A549 (cell line): ENCODE measurements at regions not wholly inside any gene's neighbourhood (a gene's known extent, or its start where the extent isn't known, plus 50 kb on each side); places are given as distances from the start of the nearest gene placed in this dataset.

Experiments
- CBX2 ChIP-seq: fragments of 200-600 bp; sonication (generic); IDR thresholded peaks from 2 replicates; pipeline ENCODE4 v1.6.1; 2016; ENCODE audit warnings: low read depth, mild to moderate bottlenecking, borderline replicate concordance
- EHMT2 ChIP-seq: fragments of 200-600 bp; sonication (generic); IDR thresholded peaks from 2 replicates; pipeline ENCODE4 v1.6.1; 2016; ENCODE audit warnings: antibody characterized with exemption, low read depth, mild to moderate bottlenecking, moderate library complexity
- EP300 ChIP-seq, 2 experiments: fragments of >200 bp; sonication (Bioruptor Twin); formaldehyde crosslinking; IDR thresholded peaks; 2 replicates in 1 of 2; 3 replicates in 1 of 2; pipeline ENCODE4 v1.6.1; 2016 to 2017
- HOXA7 ChIP-seq: fragments of 250-450 bp; sonication (Bioruptor Pico); IDR thresholded peaks from 2 replicates; pipeline ENCODE4 v1.5.0; 2020; ENCODE audit warnings: mild to moderate bottlenecking, moderate library complexity
- NFE2L2 ChIP-seq: fragments of 150-350 bp; conservative IDR thresholded peaks from 2 replicates; pipeline ENCODE4 v1.6.1; 2014; ENCODE audit warnings: low read length
- POLR2A ChIP-seq: IDR thresholded peaks from 2 replicates; pipeline ENCODE4 v1.6.1; 2012; ENCODE audit warnings: mild to moderate bottlenecking, low read length
- RCOR1 ChIP-seq: fragments of 150-350 bp; IDR thresholded peaks from 2 replicates; pipeline ENCODE4 v1.6.1; 2014; ENCODE audit warnings: antibody characterized with exemption, low read length, low read depth
- USF2 ChIP-seq: fragments of 450-650 bp; IDR thresholded peaks from 2 replicates; pipeline ENCODE4 v1.6.1; 2014; ENCODE audit warnings: antibody characterized with exemption
- ZC3H11A ChIP-seq: fragments of 450-650 bp; IDR thresholded peaks from 2 replicates; pipeline ENCODE4 v1.6.1; 2014; ENCODE audit warnings: antibody characterized with exemption, mild to moderate bottlenecking
- ZFP36 ChIP-seq: fragments of 450-650 bp; IDR thresholded peaks from 2 replicates; pipeline ENCODE4 v1.6.1; 2014; ENCODE audit warnings: borderline replicate concordance; ENCODE audit not compliant: partially characterized antibody
- TF ChIP-seq, protein P1 (sequence below): fragments of >200 bp; sonication (Bioruptor Twin); formaldehyde crosslinking; IDR thresholded peaks from 3 replicates; pipeline ENCODE4 v1.5.1; 2016
- TF ChIP-seq, protein P2 (sequence below): fragments of 250-450 bp; sonication (Bioruptor Pico); IDR thresholded peaks from 2 replicates; pipeline ENCODE4 v1.5.0; 2020; ENCODE audit warnings: low read depth, mild to moderate bottlenecking, moderate library complexity

DNA sequence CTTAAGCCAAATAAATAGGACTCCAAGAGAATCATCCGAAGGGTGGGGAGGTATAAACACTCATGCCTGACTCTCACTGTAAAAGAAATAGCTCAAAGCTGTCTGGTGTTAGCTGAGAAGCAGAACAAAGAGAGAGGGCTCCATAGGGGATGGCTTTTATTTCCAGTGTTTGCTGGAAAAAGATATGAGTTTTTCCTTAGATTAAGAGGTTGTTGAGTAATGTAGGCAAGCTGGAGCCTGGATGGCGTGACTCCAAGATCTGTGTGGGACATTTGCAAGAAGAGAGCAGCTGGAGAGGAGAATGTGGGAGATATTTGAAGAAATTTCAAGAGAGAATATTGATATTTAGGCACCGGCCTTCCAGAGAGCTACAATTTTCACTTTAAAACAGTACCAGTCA is 793.7 kb upstream of the RGMB start:
- TF ChIP-seq, protein P1, sequence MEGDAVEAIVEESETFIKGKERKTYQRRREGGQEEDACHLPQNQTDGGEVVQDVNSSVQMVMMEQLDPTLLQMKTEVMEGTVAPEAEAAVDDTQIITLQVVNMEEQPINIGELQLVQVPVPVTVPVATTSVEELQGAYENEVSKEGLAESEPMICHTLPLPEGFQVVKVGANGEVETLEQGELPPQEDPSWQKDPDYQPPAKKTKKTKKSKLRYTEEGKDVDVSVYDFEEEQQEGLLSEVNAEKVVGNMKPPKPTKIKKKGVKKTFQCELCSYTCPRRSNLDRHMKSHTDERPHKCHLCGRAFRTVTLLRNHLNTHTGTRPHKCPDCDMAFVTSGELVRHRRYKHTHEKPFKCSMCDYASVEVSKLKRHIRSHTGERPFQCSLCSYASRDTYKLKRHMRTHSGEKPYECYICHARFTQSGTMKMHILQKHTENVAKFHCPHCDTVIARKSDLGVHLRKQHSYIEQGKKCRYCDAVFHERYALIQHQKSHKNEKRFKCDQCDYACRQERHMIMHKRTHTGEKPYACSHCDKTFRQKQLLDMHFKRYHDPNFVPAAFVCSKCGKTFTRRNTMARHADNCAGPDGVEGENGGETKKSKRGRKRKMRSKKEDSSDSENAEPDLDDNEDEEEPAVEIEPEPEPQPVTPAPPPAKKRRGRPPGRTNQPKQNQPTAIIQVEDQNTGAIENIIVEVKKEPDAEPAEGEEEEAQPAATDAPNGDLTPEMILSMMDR: no peak
- TF ChIP-seq, protein P2, sequence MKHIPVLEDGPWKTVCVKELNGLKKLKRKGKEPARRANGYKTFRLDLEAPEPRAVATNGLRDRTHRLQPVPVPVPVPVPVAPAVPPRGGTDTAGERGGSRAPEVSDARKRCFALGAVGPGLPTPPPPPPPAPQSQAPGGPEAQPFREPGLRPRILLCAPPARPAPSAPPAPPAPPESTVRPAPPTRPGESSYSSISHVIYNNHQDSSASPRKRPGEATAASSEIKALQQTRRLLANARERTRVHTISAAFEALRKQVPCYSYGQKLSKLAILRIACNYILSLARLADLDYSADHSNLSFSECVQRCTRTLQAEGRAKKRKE: no peak
- no peak for TF ChIP-seq HOXA7
- no peak for TF ChIP-seq CBX2
- TF ChIP-seq NFE2L2: no peak
- TF ChIP-seq EHMT2: no peak
- TF ChIP-seq ZC3H11A: no peak
- TF ChIP-seq POLR2A: no peak
- TF ChIP-seq USF2: no peak
- TF ChIP-seq EP300 (IDR thresholded peaks at IDR 0.05): no peak
- TF ChIP-seq RCOR1: no peak
- no peak for TF ChIP-seq ZFP36
